GM23338 (cell line): ENCODE measurements at regions not wholly inside any gene's neighbourhood (a gene's known extent, or its start where the extent isn't known, plus 50 kb on each side); places are given as distances from the start of the nearest gene placed in this dataset.

Experiments
- ATAC-seq: fragments of 200-7000 bp; cut with Tn5 transposase; 3 replicates; pipeline ENCODE4 v1.9.1; 2020
- DNase-seq: peaks from one replicate; pipeline ENCODE4 v3.0.0-alpha.2; 2015; ENCODE audit warnings: low spot score
- H2AFZ ChIP-seq: fragments of 200-600 bp; sonication (generic); 2 replicates; pipeline ENCODE4 v1.8.0; 2016; ENCODE audit warnings: antibody characterized with exemption, mild to moderate bottlenecking, moderate library complexity
- H3F3A ChIP-seq: fragments of 200-600 bp; sonication (generic); replicated peaks from 2 replicates; pipeline ENCODE4 v1.8.0; 2017; ENCODE audit warnings: antibody characterized with exemption, mixed run types, low read depth
- H3K27ac ChIP-seq: fragments of 200-600 bp; sonication (generic); 2 replicates; pipeline ENCODE4 v1.6.1; 2016; ENCODE audit warnings: low read depth
- H3K27me3 ChIP-seq: fragments of 200-600 bp; sonication (generic); 2 replicates; pipeline ENCODE4 v1.8.0; 2016; ENCODE audit warnings: mild to moderate bottlenecking, mixed run types, moderate library complexity; ENCODE audit not compliant: insufficient read depth
- H3K36me3 ChIP-seq: fragments of 200-600 bp; sonication (generic); 2 replicates; pipeline ENCODE4 v1.8.0; 2016; ENCODE audit warnings: mild to moderate bottlenecking; ENCODE audit not compliant: insufficient read depth
- H3K4me1 ChIP-seq: fragments of 200-600 bp; sonication (generic); 2 replicates; pipeline ENCODE4 v1.8.0; 2016; ENCODE audit warnings: mild to moderate bottlenecking, moderate library complexity; ENCODE audit not compliant: insufficient read depth
- H3K4me2 ChIP-seq: fragments of 200-600 bp; sonication (generic); 2 replicates; pipeline ENCODE4 v1.7.1; 2017; ENCODE audit warnings: mixed run types
- H3K4me3 ChIP-seq: fragments of 200-600 bp; sonication (generic); 2 replicates; pipeline ENCODE4 v1.6.1; 2016; ENCODE audit warnings: mixed run types
- H3K79me2 ChIP-seq: fragments of 200-600 bp; sonication (generic); replicated peaks from 2 replicates; pipeline ENCODE4 v1.8.0; 2017; ENCODE audit warnings: mild to moderate bottlenecking; ENCODE audit not compliant: insufficient read depth
- H3K9me2 ChIP-seq: fragments of 200-600 bp; sonication (generic); 2 replicates; pipeline ENCODE4 v1.8.0; 2017; ENCODE audit not compliant: insufficient read depth
- H4K20me1 ChIP-seq: fragments of 200-600 bp; sonication (generic); replicated peaks from 2 replicates; pipeline ENCODE4 v1.8.0; 2017; ENCODE audit warnings: mild to moderate bottlenecking; ENCODE audit not compliant: insufficient read depth
- H3K27ac Mint-ChIP-seq: 2 replicates; pipeline ENCODE4 v1.8.0; 2020; ENCODE audit warnings: inconsistent platforms, mild to moderate bottlenecking, moderate library complexity, mixed read lengths
- H3K27me3 Mint-ChIP-seq: 3 replicates; pipeline ENCODE4 v1.8.0; 2022; ENCODE audit warnings: low read depth, mild to moderate bottlenecking, moderate library complexity, mixed read lengths, inconsistent platforms; ENCODE audit not compliant: insufficient read depth, poor library complexity
- H3K36me3 Mint-ChIP-seq: 3 replicates; pipeline ENCODE4 v1.8.0; 2021; ENCODE audit warnings: low read depth, mild to moderate bottlenecking, inconsistent platforms, moderate library complexity, mixed read lengths
- H3K4me1 Mint-ChIP-seq: 3 replicates; pipeline ENCODE4 v1.8.0; 2020; ENCODE audit warnings: mild to moderate bottlenecking, inconsistent platforms, mixed read lengths
- H3K4me3 Mint-ChIP-seq: 3 replicates; pipeline ENCODE4 v1.8.0; 2021; ENCODE audit warnings: moderate library complexity, mild to moderate bottlenecking, inconsistent platforms, mixed read lengths
- H3K9me3 Mint-ChIP-seq: 3 replicates; pipeline ENCODE4 v1.8.0; 2020; ENCODE audit warnings: moderate library complexity, mild to moderate bottlenecking, inconsistent platforms, mixed read lengths
- EZH2 ChIP-seq: fragments of 200-600 bp; sonication (generic); IDR thresholded peaks from one replicate; pipeline ENCODE4 v1.8.0; 2017; ENCODE audit warnings: antibody characterized with exemption, mild to moderate bottlenecking, low read depth; ENCODE audit not compliant: unreplicated experiment
- EZH2phosphoT487 ChIP-seq: fragments of 200-600 bp; sonication (generic); IDR thresholded peaks from one replicate; pipeline ENCODE4 v1.8.1; 2018; ENCODE audit warnings: antibody characterized with exemption; ENCODE audit not compliant: unreplicated experiment
- JUNB ChIP-seq: IDR thresholded peaks from one replicate; pipeline ENCODE4 v1.6.1; 2016; ENCODE audit warnings: antibody characterized with exemption; ENCODE audit not compliant: unreplicated experiment
- NANOG ChIP-seq: IDR thresholded peaks from 2 replicates; pipeline ENCODE4 v1.6.1; 2016; ENCODE audit warnings: antibody characterized with exemption, borderline replicate concordance
- POLR2AphosphoS5 ChIP-seq: IDR thresholded peaks from 2 replicates; pipeline ENCODE4 v1.6.1; 2016; ENCODE audit warnings: antibody characterized with exemption, low read depth
- ZNF114 ChIP-seq: fragments of 250-450 bp; sonication (Bioruptor Pico); IDR thresholded peaks from 2 replicates; pipeline ENCODE4 v1.5.0; 2020; ENCODE audit warnings: mild to moderate bottlenecking, moderate library complexity
- ZNF331 ChIP-seq: fragments of 250-450 bp; sonication (Bioruptor Pico); IDR thresholded peaks from 2 replicates; pipeline ENCODE4 v1.5.0; 2020; ENCODE audit warnings: low read depth, mild to moderate bottlenecking, moderate library complexity
- TF ChIP-seq, protein P1 (sequence below): IDR thresholded peaks from 2 replicates; pipeline ENCODE4 v1.6.1; 2016; ENCODE audit warnings: antibody characterized with exemption
- TF ChIP-seq, protein P2 (sequence below), 2 experiments: fragments of 200-600 bp in 1 of 2; sonication (generic) in 1 of 2; conservative IDR thresholded peaks; 2 replicates each; pipeline versions ENCODE4 v1.5.1 to v1.6.1; 2016 to 2017; ENCODE audit warnings: antibody characterized with exemption in 2 of 2, low read depth in 2 of 2, mild to moderate bottlenecking in 2 of 2, moderate library complexity in 1 of 2
- TF ChIP-seq, protein P3 (sequence below): fragments of 250-450 bp; sonication (Bioruptor Pico); IDR thresholded peaks from 2 replicates; pipeline ENCODE4 v1.5.0; 2020; ENCODE audit warnings: mild to moderate bottlenecking, moderate library complexity

DNA sequence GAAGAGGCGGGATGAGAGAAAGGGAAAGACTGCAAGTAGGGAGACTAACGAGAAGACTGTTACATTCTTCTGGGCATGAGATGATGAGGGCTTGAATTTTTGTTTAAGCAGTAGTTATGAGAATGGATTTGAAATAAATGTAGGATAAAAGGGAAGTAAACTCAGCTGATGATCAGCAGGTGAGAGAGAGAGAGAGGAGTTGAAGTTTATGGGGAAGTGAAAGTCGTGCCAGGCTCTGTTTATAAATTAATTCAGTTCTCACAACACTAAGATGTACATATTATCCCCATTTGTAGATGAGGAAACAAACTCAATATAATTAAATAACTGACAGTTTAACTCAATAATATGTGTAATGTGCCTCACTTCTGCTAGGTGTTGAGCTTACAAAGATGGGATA, 170.0 kb upstream of the RMST start (continued):
- TF ChIP-seq, protein P1, sequence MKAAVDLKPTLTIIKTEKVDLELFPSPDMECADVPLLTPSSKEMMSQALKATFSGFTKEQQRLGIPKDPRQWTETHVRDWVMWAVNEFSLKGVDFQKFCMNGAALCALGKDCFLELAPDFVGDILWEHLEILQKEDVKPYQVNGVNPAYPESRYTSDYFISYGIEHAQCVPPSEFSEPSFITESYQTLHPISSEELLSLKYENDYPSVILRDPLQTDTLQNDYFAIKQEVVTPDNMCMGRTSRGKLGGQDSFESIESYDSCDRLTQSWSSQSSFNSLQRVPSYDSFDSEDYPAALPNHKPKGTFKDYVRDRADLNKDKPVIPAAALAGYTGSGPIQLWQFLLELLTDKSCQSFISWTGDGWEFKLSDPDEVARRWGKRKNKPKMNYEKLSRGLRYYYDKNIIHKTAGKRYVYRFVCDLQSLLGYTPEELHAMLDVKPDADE, result no peak
- TF ChIP-seq, protein P2, sequence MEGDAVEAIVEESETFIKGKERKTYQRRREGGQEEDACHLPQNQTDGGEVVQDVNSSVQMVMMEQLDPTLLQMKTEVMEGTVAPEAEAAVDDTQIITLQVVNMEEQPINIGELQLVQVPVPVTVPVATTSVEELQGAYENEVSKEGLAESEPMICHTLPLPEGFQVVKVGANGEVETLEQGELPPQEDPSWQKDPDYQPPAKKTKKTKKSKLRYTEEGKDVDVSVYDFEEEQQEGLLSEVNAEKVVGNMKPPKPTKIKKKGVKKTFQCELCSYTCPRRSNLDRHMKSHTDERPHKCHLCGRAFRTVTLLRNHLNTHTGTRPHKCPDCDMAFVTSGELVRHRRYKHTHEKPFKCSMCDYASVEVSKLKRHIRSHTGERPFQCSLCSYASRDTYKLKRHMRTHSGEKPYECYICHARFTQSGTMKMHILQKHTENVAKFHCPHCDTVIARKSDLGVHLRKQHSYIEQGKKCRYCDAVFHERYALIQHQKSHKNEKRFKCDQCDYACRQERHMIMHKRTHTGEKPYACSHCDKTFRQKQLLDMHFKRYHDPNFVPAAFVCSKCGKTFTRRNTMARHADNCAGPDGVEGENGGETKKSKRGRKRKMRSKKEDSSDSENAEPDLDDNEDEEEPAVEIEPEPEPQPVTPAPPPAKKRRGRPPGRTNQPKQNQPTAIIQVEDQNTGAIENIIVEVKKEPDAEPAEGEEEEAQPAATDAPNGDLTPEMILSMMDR (conservative IDR thresholded peaks at IDR 0.05; ENCODE audit: low read depth in 2 of 2), result no peak
- no peak for TF ChIP-seq EZH2phosphoT487
- no peak for TF ChIP-seq EZH2
- no peak for TF ChIP-seq JUNB
- no peak for TF ChIP-seq NANOG
- no peak for TF ChIP-seq POLR2AphosphoS5
- TF ChIP-seq ZNF331 (CRISPR knock-in tag), result no peak
- TF ChIP-seq ZNF114 (CRISPR knock-in tag), result no peak

DNA sequence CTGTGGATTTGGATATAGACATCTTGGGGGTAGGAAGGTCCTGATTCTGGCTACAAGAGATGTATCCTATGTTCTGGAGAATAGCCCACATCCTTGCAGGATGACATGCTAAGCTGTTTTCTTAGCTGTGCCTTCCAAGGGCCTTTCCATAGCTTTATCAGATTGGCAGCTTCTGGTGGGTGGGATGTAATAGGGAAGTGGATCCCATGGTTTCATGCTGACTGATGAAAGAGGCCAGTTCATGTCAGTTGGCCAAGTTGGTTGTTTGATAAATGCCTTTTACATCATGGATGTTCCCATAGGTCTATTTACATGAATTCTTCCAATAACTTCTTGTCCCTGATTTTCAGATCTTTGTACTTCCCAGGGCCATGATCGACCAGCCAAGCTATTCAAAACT, 169.1 kb upstream of the RMST start:
- Histone ChIP-seq H4K20me1 (no peaks in the 10 kb centered on the region), H3K4me3 (no peak overlapping the region), H3K27ac (no peak overlapping the region), H3F3A (no peaks in the 10 kb centered on the region), H3K79me2 (no peaks in the 10 kb centered on the region), H3K4me1 (no peaks in the 10 kb centered on the region), H3K4me2 (no peak overlapping the region), H2AFZ (no peak overlapping the region), H3K9me2 (peaks cover 8% of the 10 kb centered on the region; the same call in 1 of the 2 replicates), H3K36me3 (peaks cover 6% of the 10 kb centered on the region; the same call in 1 of the 2 replicates), H3K27me3 (no peaks in the 10 kb centered on the region)
- Mint-ChIP-seq H3K9me3 (peaks cover 20% of the 10 kb centered on the region), H3K4me1 (peaks cover 4% of the 10 kb centered on the region; the same call in 2 of the 3 replicates), H3K36me3 (peaks cover 10% of the 10 kb centered on the region; the same call in 2 of the 3 replicates), H3K27ac (no peak overlapping the region), H3K27me3 (no peaks in the 10 kb centered on the region), H3K4me3 (no peak overlapping the region)
- TF ChIP-seq, protein P1, result no peak
- no peak for TF ChIP-seq ZNF331 (CRISPR knock-in tag)
- TF ChIP-seq, protein P3, sequence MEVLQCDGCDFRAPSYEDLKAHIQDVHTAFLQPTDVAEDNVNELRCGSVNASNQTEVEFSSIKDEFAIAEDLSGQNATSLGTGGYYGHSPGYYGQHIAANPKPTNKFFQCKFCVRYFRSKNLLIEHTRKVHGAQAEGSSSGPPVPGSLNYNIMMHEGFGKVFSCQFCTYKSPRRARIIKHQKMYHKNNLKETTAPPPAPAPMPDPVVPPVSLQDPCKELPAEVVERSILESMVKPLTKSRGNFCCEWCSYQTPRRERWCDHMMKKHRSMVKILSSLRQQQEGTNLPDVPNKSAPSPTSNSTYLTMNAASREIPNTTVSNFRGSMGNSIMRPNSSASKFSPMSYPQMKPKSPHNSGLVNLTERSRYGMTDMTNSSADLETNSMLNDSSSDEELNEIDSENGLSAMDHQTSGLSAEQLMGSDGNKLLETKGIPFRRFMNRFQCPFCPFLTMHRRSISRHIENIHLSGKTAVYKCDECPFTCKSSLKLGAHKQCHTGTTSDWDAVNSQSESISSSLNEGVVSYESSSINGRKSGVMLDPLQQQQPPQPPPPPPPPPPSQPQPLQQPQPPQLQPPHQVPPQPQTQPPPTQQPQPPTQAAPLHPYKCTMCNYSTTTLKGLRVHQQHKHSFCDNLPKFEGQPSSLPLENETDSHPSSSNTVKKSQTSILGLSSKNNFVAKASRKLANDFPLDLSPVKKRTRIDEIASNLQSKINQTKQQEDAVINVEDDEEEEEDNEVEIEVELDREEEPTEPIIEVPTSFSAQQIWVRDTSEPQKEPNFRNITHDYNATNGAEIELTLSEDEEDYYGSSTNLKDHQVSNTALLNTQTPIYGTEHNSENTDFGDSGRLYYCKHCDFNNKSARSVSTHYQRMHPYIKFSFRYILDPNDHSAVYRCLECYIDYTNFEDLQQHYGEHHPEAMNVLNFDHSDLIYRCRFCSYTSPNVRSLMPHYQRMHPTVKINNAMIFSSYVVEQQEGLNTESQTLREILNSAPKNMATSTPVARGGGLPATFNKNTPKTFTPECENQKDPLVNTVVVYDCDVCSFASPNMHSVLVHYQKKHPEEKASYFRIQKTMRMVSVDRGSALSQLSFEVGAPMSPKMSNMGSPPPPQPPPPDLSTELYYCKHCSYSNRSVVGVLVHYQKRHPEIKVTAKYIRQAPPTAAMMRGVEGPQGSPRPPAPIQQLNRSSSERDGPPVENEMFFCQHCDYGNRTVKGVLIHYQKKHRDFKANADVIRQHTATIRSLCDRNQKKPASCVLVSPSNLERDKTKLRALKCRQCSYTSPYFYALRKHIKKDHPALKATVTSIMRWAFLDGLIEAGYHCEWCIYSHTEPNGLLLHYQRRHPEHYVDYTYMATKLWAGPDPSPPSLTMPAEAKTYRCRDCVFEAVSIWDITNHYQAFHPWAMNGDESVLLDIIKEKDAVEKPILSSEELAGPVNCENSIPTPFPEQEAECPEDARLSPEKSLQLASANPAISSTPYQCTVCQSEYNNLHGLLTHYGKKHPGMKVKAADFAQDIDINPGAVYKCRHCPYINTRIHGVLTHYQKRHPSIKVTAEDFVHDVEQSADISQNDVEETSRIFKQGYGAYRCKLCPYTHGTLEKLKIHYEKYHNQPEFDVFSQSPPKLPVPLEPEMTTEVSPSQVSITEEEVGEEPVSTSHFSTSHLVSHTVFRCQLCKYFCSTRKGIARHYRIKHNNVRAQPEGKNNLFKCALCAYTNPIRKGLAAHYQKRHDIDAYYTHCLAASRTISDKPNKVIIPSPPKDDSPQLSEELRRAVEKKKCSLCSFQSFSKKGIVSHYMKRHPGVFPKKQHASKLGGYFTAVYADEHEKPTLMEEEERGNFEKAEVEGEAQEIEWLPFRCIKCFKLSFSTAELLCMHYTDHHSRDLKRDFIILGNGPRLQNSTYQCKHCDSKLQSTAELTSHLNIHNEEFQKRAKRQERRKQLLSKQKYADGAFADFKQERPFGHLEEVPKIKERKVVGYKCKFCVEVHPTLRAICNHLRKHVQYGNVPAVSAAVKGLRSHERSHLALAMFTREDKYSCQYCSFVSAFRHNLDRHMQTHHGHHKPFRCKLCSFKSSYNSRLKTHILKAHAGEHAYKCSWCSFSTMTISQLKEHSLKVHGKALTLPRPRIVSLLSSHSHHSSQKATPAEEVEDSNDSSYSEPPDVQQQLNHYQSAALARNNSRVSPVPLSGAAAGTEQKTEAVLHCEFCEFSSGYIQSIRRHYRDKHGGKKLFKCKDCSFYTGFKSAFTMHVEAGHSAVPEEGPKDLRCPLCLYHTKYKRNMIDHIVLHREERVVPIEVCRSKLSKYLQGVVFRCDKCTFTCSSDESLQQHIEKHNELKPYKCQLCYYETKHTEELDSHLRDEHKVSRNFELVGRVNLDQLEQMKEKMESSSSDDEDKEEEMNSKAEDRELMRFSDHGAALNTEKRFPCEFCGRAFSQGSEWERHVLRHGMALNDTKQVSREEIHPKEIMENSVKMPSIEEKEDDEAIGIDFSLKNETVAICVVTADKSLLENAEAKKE (CRISPR knock-in tag), result no peak
- TF ChIP-seq, protein P2 (conservative IDR thresholded peaks at IDR 0.05; ENCODE audit: low read depth in 2 of 2), result no peak
- no peak for TF ChIP-seq NANOG
- ATAC-seq, result no peak
- DNase-seq, result no peak
